T-helper 1 cell treated with Interleukin-12 subunit alpha and Interleukin-12 subunit beta and Interleukin-4 antibody, amounts not matched to agents 30 μg/mL and 1 μg/mL, for 36 hours (primary cell): ENCODE measurements at regions not wholly inside any gene's neighbourhood (a gene's known extent, or its start where the extent isn't known, plus 50 kb on each side); places are given as distances from the start of the nearest gene placed in this dataset.
"Not testable (repeated sequence)": the region's sequence is repeated elsewhere in the genome, so short reads cannot be mapped to it uniquely, and the experiment has no call there.

ENCODE experiments used
- H3K27ac Mint-ChIP-seq: one replicate; pipeline ENCODE4 v1.8.0; 2021; ENCODE audit warnings: mild to moderate bottlenecking, mixed read lengths
- H3K27me3 Mint-ChIP-seq: one replicate; pipeline ENCODE4 v1.8.0; 2021; ENCODE audit warnings: low read depth, mixed read lengths
- H3K36me3 Mint-ChIP-seq: one replicate; pipeline ENCODE4 v1.8.0; 2021; ENCODE audit warnings: low read depth, mixed read lengths
- H3K4me1 Mint-ChIP-seq: one replicate; pipeline ENCODE4 v1.8.0; 2021; ENCODE audit warnings: low read depth, mixed read lengths
- H3K4me3 Mint-ChIP-seq: one replicate; pipeline ENCODE4 v1.8.0; 2021; ENCODE audit warnings: mild to moderate bottlenecking, moderate library complexity, mixed read lengths
- H3K9me3 Mint-ChIP-seq: one replicate; pipeline ENCODE4 v1.8.0; 2021; ENCODE audit warnings: mixed read lengths

- no peak overlapping the region for H3K27ac Mint-ChIP-seq
- no peaks in the 10 kb centered on the region for H3K4me1 Mint-ChIP-seq
- no peaks in the 10 kb centered on the region for H3K27me3 Mint-ChIP-seq
- no peak overlapping the region for H3K4me3 Mint-ChIP-seq
- H3K36me3 Mint-ChIP-seq = no peaks in the 10 kb centered on the region
- no peaks in the 10 kb centered on the region for H3K9me3 Mint-ChIP-seq
These were observed 430.1 kb downstream of the GBA3 start for GRCh38 chr4:23122666-23123400.

DNA sequence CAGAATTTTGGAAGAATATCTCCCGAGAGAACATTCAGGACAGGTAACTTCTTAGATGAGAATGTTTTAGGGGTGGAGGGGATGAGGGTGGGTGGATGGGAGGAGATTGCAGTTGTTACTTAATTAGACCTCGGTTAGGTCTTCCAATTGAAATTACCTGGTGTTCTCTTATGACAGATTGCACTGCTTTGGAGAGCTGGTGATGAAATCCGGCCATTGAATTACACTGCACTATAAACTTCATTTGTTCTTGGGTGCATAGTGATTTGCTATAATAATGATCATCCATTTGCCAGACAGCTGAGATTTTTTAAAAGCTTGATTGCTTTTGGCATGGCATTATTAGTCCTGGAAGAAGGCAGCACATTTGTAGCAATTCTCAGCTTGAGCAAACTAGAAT lies 427.6 kb downstream of the GBA3 start:
- no peaks in the 10 kb centered on the region for H3K36me3 Mint-ChIP-seq
- H3K27ac Mint-ChIP-seq = no peak overlapping the region
- H3K4me1 Mint-ChIP-seq = no peaks in the 10 kb centered on the region
- no peak overlapping the region for H3K4me3 Mint-ChIP-seq
- H3K27me3 Mint-ChIP-seq = no peaks in the 10 kb centered on the region
- no peaks in the 10 kb centered on the region for H3K9me3 Mint-ChIP-seq

GRCh38 chr4:23117826-23118225 lies 425.1 kb downstream of the GBA3 start:
- no peaks in the 10 kb centered on the region for H3K36me3 Mint-ChIP-seq
- H3K27me3 Mint-ChIP-seq = no peaks in the 10 kb centered on the region
- no peak overlapping the region for H3K4me3 Mint-ChIP-seq
- H3K4me1 Mint-ChIP-seq = no peaks in the 10 kb centered on the region
- H3K9me3 Mint-ChIP-seq = no peaks in the 10 kb centered on the region
- H3K27ac Mint-ChIP-seq = no peak overlapping the region

DNA sequence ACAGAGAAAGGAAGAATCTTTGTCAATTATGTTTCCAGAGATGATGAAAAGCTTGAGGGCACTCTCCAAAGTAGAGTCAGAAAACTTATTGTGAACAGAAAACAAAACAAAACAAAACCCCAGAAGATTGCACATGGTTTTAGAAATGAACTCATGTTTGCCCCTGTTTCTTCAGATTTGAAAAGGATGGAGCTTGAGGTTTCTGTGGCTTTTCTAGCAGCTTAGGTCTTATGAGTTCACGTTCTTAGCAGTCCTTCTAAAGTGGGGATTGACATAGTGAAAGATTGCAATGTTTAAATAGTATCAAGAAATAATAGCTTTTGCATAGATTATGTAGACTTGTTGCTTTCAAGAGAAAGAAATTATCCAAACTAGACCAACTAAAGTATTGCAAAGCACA lies 421.8 kb downstream of the GBA3 start:
- no peaks in the 10 kb centered on the region for H3K4me1 Mint-ChIP-seq
- no peaks in the 10 kb centered on the region for H3K9me3 Mint-ChIP-seq
- H3K27me3 Mint-ChIP-seq = no peaks in the 10 kb centered on the region
- no peaks in the 10 kb centered on the region for H3K36me3 Mint-ChIP-seq
- no peak overlapping the region for H3K4me3 Mint-ChIP-seq
- H3K27ac Mint-ChIP-seq = no peak overlapping the region

- Mint-ChIP-seq H3K27ac (no peak overlapping the region), H3K4me1 (no peaks in the 10 kb centered on the region), H3K36me3 (no peaks in the 10 kb centered on the region), H3K27me3 (no peaks in the 10 kb centered on the region), H3K9me3 (no peaks in the 10 kb centered on the region), H3K4me3 (no peak overlapping the region)
These were observed 420.4 kb downstream of the GBA3 start for GRCh38 chr4:23113104-23113503.

GRCh38 chr4:23106516-23106915 lies 413.8 kb downstream of the GBA3 start:
- Mint-ChIP-seq H3K27ac (no peak overlapping the region), H3K36me3 (no peaks in the 10 kb centered on the region), H3K4me3 (no peak overlapping the region), H3K27me3 (no peaks in the 10 kb centered on the region), H3K9me3 (no peaks in the 10 kb centered on the region), H3K4me1 (no peaks in the 10 kb centered on the region)

GRCh38 chr4:23105759-23106370 lies 413.1 kb downstream of the GBA3 start:
- Mint-ChIP-seq H3K9me3 (no peaks in the 10 kb centered on the region), H3K27me3 (no peaks in the 10 kb centered on the region), H3K27ac (no peak overlapping the region), H3K36me3 (no peaks in the 10 kb centered on the region), H3K4me1 (no peaks in the 10 kb centered on the region), H3K4me3 (no peak overlapping the region)

DNA sequence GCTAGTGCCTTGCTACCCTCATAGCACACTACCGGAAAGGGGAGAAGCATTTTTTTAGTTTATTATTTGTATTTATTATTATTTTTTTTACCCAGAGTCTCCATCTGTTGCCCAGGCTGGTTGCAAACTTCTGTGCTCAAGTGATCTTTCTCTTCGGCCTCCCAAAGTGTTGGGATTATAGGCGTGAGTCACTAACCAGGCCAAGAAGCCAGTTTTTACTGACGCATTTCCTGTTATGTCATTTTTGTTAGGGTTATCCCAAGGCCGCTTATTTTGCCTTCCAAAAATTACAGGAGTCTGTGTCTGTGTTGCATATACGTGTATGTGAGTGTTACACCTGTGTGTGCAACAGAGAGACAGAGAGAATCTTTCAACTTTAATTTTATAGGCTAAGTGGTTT lies 404.5 kb downstream of the GBA3 start:
- Mint-ChIP-seq H3K4me1 (no peaks in the 10 kb centered on the region), H3K27ac (no peak overlapping the region), H3K36me3 (no peaks in the 10 kb centered on the region), H3K9me3 (peaks cover 17% of the 10 kb centered on the region), H3K27me3 (no peaks in the 10 kb centered on the region), H3K4me3 (no peak overlapping the region)

DNA sequence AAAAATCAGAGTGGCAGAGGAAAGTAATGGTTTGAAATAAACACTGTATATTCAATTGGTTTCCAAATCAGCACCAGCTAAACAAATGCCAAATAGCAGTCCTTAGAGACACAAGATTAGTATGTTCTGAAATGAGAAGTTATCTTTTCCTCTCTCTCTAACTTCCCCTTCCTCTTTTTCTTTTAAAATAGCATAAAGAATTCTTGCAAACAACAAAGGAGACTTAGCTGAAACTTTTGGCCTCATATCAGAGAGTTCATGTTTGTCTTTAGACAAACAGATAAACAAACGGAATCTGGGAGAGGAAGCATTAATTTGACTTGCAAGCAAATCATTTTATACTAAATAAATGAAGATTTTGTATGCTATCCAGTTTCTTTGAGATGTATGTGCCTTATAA lies 399.0 kb downstream of the GBA3 start:
- Mint-ChIP-seq H3K4me3 (no peak overlapping the region), H3K9me3 (peaks cover 12% of the 10 kb centered on the region), H3K27ac (no peak overlapping the region), H3K27me3 (no peaks in the 10 kb centered on the region), H3K4me1 (no peaks in the 10 kb centered on the region), H3K36me3 (no peaks in the 10 kb centered on the region)

DNA sequence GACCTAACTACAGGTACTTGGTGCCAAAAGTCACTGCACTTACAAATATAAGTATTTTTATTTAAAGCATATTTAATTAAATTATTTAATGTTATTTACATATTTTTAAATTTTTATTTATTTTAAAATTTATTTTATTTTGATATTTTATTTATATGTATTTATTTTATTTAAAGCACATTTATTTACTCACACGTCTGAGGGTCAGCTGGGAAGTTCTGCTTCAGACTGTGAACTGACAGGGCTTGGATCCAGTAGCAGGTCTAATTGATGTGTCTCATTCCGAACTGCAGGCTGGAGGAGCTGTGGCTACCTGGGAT lies 392.5 kb downstream of the GBA3 start:
- peaks cover 14% of the 10 kb centered on the region for H3K9me3 Mint-ChIP-seq
- H3K27me3 Mint-ChIP-seq = no peaks in the 10 kb centered on the region
- peaks cover 2% of the 10 kb centered on the region for H3K36me3 Mint-ChIP-seq
- H3K4me3 Mint-ChIP-seq = no peak overlapping the region
- no peak overlapping the region for H3K27ac Mint-ChIP-seq
- no peaks in the 10 kb centered on the region for H3K4me1 Mint-ChIP-seq

DNA sequence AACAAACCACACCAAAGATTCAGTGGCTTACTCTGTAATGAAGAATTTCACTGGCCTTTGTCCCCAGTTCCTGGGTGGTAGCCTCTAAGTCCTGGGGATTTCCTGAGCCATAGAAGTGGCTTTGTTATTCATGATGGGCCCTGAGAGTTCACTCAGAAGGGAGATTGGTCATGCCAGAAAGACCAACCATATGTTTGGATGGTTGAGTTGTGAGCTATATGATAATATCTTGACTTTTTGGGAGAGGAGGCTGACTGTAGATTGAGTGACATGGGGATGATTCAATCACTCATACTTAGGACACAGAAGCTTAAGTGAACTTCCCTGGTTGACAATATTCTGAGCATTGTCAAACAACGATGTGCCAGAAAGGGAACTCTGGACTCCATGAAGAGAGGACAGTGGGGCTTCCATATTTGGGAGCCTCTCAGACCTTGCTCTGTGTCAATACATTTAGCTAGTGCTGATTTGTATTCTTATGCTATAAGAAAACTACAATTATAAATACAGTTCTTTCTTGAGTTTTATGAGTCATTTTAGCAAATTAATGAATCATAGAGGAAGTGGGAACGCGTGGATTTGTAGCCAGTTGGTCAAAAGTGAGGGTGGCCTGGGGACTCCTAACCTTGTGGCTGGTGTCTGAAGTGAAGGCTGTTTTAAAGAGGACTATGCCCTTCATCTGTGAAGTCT lies 392.0 kb downstream of the GBA3 start:
- Mint-ChIP-seq H3K4me3 (no peak overlapping the region), H3K27ac (no peak overlapping the region), H3K9me3 (peaks cover 15% of the 10 kb centered on the region), H3K4me1 (no peaks in the 10 kb centered on the region), H3K27me3 (no peaks in the 10 kb centered on the region), H3K36me3 (peaks cover 2% of the 10 kb centered on the region)

DNA sequence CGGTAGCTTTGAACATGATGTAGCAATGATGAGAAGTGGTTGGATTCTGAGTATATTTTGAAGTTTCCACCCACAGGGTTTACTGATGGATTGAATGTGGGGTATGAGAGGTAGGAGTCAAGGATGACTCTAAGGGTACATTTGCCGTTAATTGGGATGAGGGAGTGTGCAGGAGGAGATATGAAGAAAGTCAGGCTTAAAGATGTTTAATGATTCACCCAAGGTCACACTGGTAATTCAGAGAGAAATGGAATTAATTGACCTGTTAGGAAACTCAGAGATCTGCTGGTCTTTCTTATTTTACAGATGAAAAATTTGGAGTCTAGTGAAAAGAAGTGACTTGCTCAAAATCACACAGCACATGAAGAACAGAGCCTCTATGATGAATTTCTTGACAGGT lies 390.7 kb downstream of the GBA3 start:
- no peak overlapping the region for H3K27ac Mint-ChIP-seq
- peaks cover 2% of the 10 kb centered on the region for H3K36me3 Mint-ChIP-seq
- peaks cover 27% of the 10 kb centered on the region for H3K9me3 Mint-ChIP-seq

GRCh38 chr4:23080171-23080570 lies 387.4 kb downstream of the GBA3 start:
- not testable (repeated sequence) for H3K4me1 Mint-ChIP-seq, H3K27ac Mint-ChIP-seq, H3K27me3 Mint-ChIP-seq, H3K4me3 Mint-ChIP-seq, H3K36me3 Mint-ChIP-seq
- peaks cover 30% of the 10 kb centered on the region for H3K9me3 Mint-ChIP-seq

More for the DNA sequence above, 390.7 kb downstream of the GBA3 start:
- no peaks in the 10 kb centered on the region for H3K27me3 Mint-ChIP-seq
- H3K4me1 Mint-ChIP-seq = no peaks in the 10 kb centered on the region
- H3K4me3 Mint-ChIP-seq = no peak overlapping the region

GRCh38 chr4:23070848-23071570 lies 378.3 kb downstream of the GBA3 start:
- Mint-ChIP-seq H3K9me3 (no peaks in the 10 kb centered on the region), H3K36me3 (no peaks in the 10 kb centered on the region), H3K4me3 (no peak overlapping the region), H3K27me3 (no peaks in the 10 kb centered on the region), H3K4me1 (no peaks in the 10 kb centered on the region), H3K27ac (no peak overlapping the region)

GRCh38 chr4:23068756-23069155 lies 376.0 kb downstream of the GBA3 start:
- no peaks in the 10 kb centered on the region for H3K36me3 Mint-ChIP-seq
- no peaks in the 10 kb centered on the region for H3K9me3 Mint-ChIP-seq
- no peak overlapping the region for H3K4me3 Mint-ChIP-seq
- H3K27me3 Mint-ChIP-seq = no peaks in the 10 kb centered on the region
- H3K4me1 Mint-ChIP-seq = no peaks in the 10 kb centered on the region
- no peak overlapping the region for H3K27ac Mint-ChIP-seq
